ENCODE measurements at regions not wholly inside any gene's neighbourhood (a gene's known extent, or its start where the extent isn't known, plus 50 kb on each side); places are given as distances from the start of the nearest gene placed in this dataset.

DNA sequence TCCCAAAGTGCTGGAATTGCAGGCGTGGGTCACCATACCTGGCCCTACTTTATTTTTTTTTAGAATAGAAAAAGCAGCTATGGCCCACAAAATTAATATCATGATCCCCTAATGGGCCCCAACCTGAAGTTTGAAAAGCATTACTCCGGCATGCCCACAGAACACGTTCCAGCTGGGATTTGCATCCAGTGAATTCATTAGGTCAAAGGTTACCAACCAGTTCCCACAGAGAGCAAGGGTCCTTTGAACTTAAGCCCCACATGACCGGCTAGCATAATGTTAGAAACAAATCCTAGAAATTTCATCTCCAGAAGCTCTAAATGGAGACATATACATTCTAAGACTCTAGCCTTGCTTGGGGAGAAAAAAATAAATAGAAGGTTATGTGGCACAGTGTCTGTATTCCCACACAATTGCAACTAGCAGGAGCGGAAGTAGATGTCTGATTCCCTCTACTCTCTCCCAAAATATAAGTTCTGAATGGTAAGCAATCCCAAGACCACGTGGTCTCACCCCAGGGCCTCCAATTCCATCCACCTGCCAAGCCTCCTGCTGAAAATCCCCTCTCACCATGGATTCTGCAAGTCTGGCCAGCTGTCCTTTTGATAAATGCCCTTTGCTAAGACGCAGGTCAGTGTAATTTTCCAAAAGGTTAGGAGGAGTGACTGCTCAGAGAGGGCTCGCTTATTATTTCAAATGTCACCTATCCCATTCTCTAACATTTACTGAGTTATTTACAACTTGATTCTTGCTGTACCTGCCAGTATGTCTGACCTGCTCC, 395.8 kb downstream of the NPIPA8 start:
- no peak overlapping the region for H3K27ac ChIP-seq
- TF ChIP-seq CTCF (conservative IDR thresholded peaks at IDR 0.05; ENCODE audit: low read depth) = no peak
- no peak for DNase-seq (ENCODE audit: low spot score)
- POLR2A ChIA-PET (ENCODE audit: low non-redundant PET) = no interaction called here
- CTCF ChIA-PET = interaction anchor here (0.7 to 1.0 kb wide), 3 partner anchors 8 to 246 kb away, joined by 3 to 4 read pairs (median 3); no protein-coding TSS in a partner anchor

- DNase-seq (ENCODE audit: low spot score) = no peak
- CTCF ChIA-PET = interaction anchor here (1.0 kb wide), 1 partner anchor 45 kb away, joined by 3 read pairs; no protein-coding TSS in a partner anchor
- TF ChIP-seq CTCF (conservative IDR thresholded peaks at IDR 0.05; ENCODE audit: low read depth) = no peak
- H3K27ac ChIP-seq = no peak overlapping the region
- POLR2A ChIA-PET (ENCODE audit: low non-redundant PET) = no interaction called here
Observed at GRCh38 chr16:17939723-17940122, 396.8 kb downstream of the NPIPA8 start.

DNA sequence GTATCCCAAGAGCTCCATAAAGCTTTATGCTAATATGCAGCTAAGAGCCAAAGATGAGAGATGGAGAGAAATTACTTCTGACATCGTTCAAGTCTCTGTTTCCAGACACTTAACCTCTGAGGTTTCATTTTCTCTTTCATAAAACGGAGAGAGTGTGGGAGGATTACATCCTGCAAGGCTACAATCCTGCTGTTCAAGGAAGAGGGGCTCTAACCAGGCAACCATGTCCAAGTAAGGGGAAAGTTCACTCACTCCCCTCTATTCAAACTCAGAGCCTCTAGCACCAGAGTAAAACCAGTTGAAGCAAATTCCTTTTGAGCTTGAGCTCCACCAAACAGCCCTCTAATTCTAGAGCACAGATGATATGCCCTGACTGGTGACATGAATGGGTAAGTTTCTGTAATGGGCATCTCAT, 397.4 kb downstream of the NPIPA8 start:
- no peak for TF ChIP-seq CTCF (conservative IDR thresholded peaks at IDR 0.05; ENCODE audit: low read depth)
- ChIA-PET CTCF (interaction anchor here (0.6 kb wide), 1 partner anchor 17 kb away, joined by 3 read pairs; no protein-coding TSS in a partner anchor), POLR2A (ENCODE audit: low non-redundant PET) (no interaction called here)
- DNase-seq (ENCODE audit: low spot score) = no peak
- no peak overlapping the region for H3K27ac ChIP-seq

DNA sequence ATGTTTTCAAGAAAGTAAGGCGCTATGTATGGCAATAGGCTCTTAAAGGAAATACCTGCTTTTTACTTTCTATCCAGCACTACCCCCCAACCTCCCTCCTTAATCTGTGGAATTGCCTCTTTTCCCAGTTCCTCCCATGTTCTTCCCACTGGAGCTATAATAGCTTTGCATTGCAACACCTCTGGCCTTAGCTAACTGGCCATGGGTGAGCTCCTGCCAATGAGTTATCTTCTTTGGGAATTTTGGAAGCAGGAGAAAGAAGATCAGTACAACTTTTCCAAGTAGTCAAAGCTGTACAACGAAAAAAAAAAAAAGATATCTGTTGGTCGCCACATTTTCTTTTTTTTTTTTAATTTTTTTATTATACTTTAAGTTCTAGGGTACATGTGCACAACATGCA, 398.0 kb downstream of the NPIPA8 start:
- no peak for DNase-seq (ENCODE audit: low spot score)
- no peak overlapping the region for H3K27ac ChIP-seq
- ChIA-PET CTCF (interaction anchor here (0.6 kb wide), 1 partner anchor 17 kb away, joined by 3 read pairs; no protein-coding TSS in a partner anchor), POLR2A (ENCODE audit: low non-redundant PET) (no interaction called here)
- TF ChIP-seq CTCF (conservative IDR thresholded peaks at IDR 0.05; ENCODE audit: low read depth) = no peak

GRCh38 chr16:17936766-17937402, 399.7 kb downstream of the NPIPA8 start:
- DNase-seq (ENCODE audit: low spot score) = no peak
- POLR2A ChIA-PET (ENCODE audit: low non-redundant PET) = no interaction called here
- no peak for TF ChIP-seq CTCF (conservative IDR thresholded peaks at IDR 0.05; ENCODE audit: low read depth)
- CTCF ChIA-PET = no interaction called here
- no peak overlapping the region for H3K27ac ChIP-seq

DNA sequence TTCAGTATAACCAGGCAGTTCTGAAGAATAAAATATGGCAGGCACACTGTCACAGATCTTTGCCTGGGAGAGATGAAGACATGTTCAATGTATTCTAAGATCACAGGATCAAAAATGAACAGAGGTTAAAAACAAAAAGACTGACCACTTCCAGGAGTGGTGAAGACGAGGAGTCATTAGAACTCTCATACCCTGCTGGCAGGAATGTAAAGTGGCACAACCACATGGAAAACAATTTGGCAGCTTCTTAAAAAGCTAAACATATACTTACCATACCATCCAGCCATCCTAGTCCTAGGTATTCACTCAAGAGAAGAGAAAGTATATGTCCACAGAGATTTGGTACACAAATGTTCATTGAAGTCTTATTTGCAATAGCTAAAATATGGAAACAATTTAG, 406.3 kb downstream of the NPIPA8 start:
- CTCF ChIA-PET = no interaction called here

More for the DNA sequence above, 406.3 kb downstream of the NPIPA8 start:
- POLR2A ChIA-PET (ENCODE audit: low non-redundant PET) = no interaction called here
- no peak for DNase-seq (ENCODE audit: low spot score)
- no peak overlapping the region for H3K27ac ChIP-seq
- no peak for TF ChIP-seq CTCF (conservative IDR thresholded peaks at IDR 0.05; ENCODE audit: low read depth)

Data from RWPE1 (cell line).